Nephron progenitor cell (in vitro differentiated cells): ENCODE measurements at regions not wholly inside any gene's neighbourhood (a gene's known extent, or its start where the extent isn't known, plus 50 kb on each side); places are given as distances from the start of the nearest gene placed in this dataset.

Source experiments
- DNase-seq: peaks from one replicate; pipeline ENCODE4 v3.0.0; 2021
- H3K27ac Mint-ChIP-seq: 2 replicates; pipeline ENCODE4 v1.8.0; 2021; ENCODE audit warnings: mild to moderate bottlenecking, moderate library complexity, mixed read lengths
- H3K27me3 Mint-ChIP-seq: 2 replicates; pipeline ENCODE4 v1.8.0; 2021; ENCODE audit warnings: mild to moderate bottlenecking, low read depth, mixed read lengths; ENCODE audit not compliant: poor library complexity
- H3K36me3 Mint-ChIP-seq: 2 replicates; pipeline ENCODE4 v1.8.0; 2021; ENCODE audit warnings: low read depth, mixed read lengths
- H3K4me1 Mint-ChIP-seq: 2 replicates; pipeline ENCODE4 v1.8.0; 2021; ENCODE audit warnings: mixed read lengths
- H3K4me3 Mint-ChIP-seq: 2 replicates; pipeline ENCODE4 v1.8.0; 2021; ENCODE audit warnings: mild to moderate bottlenecking, moderate library complexity, mixed read lengths
- H3K9me3 Mint-ChIP-seq: 2 replicates; pipeline ENCODE4 v1.8.0; 2021; ENCODE audit warnings: mild to moderate bottlenecking, moderate library complexity, mixed read lengths
- TF ChIP-seq, protein P1 (sequence below): fragments of 200-600 bp; sonication (generic); IDR thresholded peaks from 2 replicates; pipeline ENCODE4 v1.5.0; 2021; ENCODE audit warnings: antibody characterized with exemption

DNA sequence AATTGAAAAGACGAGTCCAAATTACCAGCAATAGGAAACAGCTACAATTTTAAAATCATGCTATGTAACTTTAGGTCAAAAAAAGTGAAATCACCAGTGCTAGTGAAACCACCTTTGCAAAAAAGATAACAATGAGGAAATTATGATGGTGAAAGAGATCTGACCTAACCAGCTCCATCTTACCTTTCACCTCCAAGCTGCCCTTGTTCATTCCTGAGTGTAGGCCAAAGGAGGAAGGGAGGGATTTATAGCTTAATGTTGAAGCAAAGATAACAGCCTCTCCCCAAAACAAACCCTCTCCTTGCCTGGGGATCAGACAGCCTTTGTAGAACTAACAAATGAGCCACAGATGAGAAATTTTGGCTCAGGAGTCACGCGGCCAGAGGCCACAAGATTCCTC, 83.2 kb upstream of the EIF5 start:
- no peak overlapping the region for H3K27ac Mint-ChIP-seq
- H3K36me3 Mint-ChIP-seq: peaks cover 4% of the 10 kb centered on the region
- peaks cover 10% of the 10 kb centered on the region for H3K9me3 Mint-ChIP-seq
- no peak overlapping the region for H3K4me3 Mint-ChIP-seq
- H3K4me1 Mint-ChIP-seq: peaks cover 42% of the 10 kb centered on the region
- H3K27me3 Mint-ChIP-seq: peaks cover 10% of the 10 kb centered on the region
- TF ChIP-seq, protein P1, sequence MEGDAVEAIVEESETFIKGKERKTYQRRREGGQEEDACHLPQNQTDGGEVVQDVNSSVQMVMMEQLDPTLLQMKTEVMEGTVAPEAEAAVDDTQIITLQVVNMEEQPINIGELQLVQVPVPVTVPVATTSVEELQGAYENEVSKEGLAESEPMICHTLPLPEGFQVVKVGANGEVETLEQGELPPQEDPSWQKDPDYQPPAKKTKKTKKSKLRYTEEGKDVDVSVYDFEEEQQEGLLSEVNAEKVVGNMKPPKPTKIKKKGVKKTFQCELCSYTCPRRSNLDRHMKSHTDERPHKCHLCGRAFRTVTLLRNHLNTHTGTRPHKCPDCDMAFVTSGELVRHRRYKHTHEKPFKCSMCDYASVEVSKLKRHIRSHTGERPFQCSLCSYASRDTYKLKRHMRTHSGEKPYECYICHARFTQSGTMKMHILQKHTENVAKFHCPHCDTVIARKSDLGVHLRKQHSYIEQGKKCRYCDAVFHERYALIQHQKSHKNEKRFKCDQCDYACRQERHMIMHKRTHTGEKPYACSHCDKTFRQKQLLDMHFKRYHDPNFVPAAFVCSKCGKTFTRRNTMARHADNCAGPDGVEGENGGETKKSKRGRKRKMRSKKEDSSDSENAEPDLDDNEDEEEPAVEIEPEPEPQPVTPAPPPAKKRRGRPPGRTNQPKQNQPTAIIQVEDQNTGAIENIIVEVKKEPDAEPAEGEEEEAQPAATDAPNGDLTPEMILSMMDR: no peak
- DNase-seq: no peak

DNA sequence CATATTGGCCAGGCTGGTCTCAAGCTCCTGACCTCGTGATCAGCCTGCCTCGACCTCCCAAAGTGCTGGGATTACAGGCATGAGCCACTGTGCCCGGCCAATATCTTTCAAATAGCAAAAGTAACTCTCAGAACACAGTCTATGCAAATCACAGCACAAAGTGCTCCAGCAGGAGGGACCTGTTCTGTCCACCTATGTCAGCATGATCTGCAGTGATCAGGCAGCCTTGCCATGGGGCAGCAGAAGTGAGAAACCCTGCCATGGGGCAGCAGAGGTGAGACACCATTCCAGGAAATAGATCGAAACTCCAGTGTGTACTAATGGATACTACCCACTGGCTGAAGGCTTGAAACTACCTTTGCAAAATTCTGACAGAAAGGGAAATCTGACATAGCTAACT, 78.5 kb upstream of the EIF5 start:
- TF ChIP-seq, protein P1: no peak
- Mint-ChIP-seq H3K9me3 (peaks cover 10% of the 10 kb centered on the region), H3K36me3 (peaks cover 4% of the 10 kb centered on the region), H3K4me1 (peaks cover 13% of the 10 kb centered on the region), H3K27ac (no peak overlapping the region), H3K27me3 (peaks cover 13% of the 10 kb centered on the region), H3K4me3 (no peak overlapping the region)
- DNase-seq: no peak

DNA sequence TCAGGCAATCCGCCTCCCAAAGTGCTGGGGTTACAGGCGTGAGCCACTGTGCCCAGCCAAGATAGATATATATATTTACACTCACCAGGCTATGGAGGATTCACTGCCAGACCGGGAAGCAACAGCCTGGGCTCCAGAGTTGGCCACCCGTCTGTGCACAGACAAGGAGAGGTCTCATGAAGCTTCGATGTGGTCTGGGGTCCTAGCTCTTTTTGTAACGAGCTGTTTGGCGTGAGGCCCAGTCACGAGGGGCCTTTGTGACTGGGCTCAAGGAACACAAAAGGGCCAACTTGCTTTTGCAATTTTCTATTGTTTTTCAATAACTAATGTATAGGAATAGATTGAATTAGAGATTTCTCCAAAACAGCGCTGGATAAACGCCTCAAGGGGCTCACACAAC, 77.6 kb upstream of the EIF5 start:
- Mint-ChIP-seq H3K27me3 (peaks cover 13% of the 10 kb centered on the region), H3K4me1 (peaks cover 5% of the 10 kb centered on the region), H3K4me3 (no peak overlapping the region), H3K9me3 (peaks cover 7% of the 10 kb centered on the region), H3K27ac (no peak overlapping the region), H3K36me3 (peaks cover 4% of the 10 kb centered on the region)
- TF ChIP-seq, protein P1: no peak
- DNase-seq: no peak

DNA sequence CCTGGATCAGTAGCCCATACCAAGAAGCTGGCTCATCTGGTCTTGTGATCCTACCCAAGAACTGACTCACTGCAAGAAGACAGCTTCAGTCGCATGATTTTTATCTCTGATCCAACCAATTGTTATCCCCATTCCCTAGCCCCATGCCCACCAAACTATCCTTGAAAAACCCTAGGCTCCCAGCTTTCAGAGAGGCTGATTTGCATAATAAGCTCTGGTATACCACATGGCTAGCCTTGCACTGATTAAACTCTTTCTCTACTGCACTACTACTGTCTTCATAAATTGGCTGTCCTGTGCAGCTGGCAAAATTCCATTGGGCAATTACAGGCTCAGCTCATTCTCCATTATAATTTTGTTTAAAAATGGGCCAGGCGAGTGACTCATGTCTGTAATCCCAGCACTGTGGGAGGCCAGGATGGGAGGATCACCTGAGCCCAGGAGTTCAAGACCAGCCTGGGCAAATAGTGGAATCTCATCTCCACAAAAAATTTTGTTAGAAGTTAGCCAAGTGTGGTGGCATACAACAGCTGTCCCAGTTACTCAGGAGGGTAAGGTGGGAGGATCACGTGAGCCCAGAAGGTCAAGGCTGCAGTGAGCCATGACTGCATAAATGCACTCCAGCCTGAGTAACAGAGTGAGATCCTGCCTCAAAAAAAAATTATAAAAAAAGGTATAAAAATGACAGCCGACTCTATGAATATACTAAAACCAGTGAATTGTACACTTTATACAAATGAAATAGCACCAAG, 76.7 kb upstream of the EIF5 start:
- H3K36me3 Mint-ChIP-seq: no peaks in the 10 kb centered on the region
- H3K9me3 Mint-ChIP-seq: no peaks in the 10 kb centered on the region
- H3K4me3 Mint-ChIP-seq: no peak overlapping the region
- DNase-seq: no peak
- H3K27me3 Mint-ChIP-seq: peaks cover 9% of the 10 kb centered on the region
- H3K4me1 Mint-ChIP-seq: peaks cover 5% of the 10 kb centered on the region
- no peak overlapping the region for H3K27ac Mint-ChIP-seq
- TF ChIP-seq, protein P1: no peak

DNA sequence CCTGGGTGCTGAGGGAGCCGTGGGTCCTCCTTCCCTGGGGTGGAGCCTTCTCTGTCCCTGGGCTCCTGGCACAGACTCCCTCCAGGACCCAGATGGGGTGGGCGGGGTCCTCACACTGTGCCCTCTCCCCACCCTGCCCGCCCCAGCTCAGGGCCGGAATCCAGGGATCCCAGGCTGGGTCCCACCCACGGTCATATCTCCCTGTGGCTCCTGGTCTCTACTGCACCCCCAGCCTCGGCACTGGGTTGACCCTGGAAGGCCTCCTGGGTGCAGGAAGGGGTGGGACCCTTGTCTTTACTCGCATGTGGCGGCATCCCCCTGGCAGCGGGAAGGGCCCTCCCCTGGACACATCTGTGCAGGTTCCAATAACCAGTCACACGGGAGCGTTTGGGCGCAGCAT, 75.8 kb upstream of the EIF5 start:
- Mint-ChIP-seq H3K27me3 (peaks cover 6% of the 10 kb centered on the region), H3K4me1 (peaks cover 5% of the 10 kb centered on the region), H3K27ac (no peak overlapping the region), H3K9me3 (no peaks in the 10 kb centered on the region), H3K4me3 (no peak overlapping the region), H3K36me3 (no peaks in the 10 kb centered on the region)
- TF ChIP-seq, protein P1: no peak
- DNase-seq: no peak

DNA sequence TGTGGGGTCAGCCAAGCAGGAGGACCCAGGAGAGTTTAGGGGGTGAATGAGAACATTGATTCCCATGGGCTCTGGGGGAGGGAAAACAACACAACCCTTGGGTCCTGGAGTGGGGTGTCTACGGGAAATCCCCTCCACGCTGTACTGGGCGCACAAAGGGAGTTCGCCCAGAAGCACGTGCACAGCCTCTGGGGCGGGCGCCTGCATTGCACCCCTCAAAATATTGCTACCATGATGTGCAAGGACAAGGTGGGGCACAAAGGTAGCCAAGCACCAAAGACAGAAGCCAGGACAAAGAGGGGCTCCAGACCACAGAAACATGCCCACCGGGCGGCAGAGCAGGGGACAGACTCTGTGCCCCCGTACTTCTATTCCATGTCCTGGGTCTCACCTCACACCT, 74.9 kb upstream of the EIF5 start:
- TF ChIP-seq, protein P1: no peak
- H3K36me3 Mint-ChIP-seq: no peaks in the 10 kb centered on the region
- peaks cover 12% of the 10 kb centered on the region for H3K27me3 Mint-ChIP-seq
- H3K9me3 Mint-ChIP-seq: no peaks in the 10 kb centered on the region
- H3K27ac Mint-ChIP-seq: no peak overlapping the region
- H3K4me1 Mint-ChIP-seq: no peaks in the 10 kb centered on the region
- no peak overlapping the region for H3K4me3 Mint-ChIP-seq
- DNase-seq: no peak
